ENCODE measurements at regions not wholly inside any gene's neighbourhood (a gene's known extent, or its start where the extent isn't known, plus 50 kb on each side); places are given as distances from the start of the nearest gene placed in this dataset.

- peaks cover 3 to 33% of the 10 kb centered on the region in 2 experiments; a peak in 3 of 5 replicates for H3K27me3 ChIP-seq (ENCODE audit: control insufficient read depth in 1 of 2, insufficient read depth in 2 of 2, low read length in 2 of 2)
- ChIA-PET POLR2A (no interaction called here), CTCF (ENCODE audit: low intra/inter-chr PET ratio, low total read pairs) (no interaction called here)
- H3K27ac ChIP-seq (ENCODE audit: extremely low read length, insufficient read depth, low read length) = no peak overlapping the region
- H3K9me3 ChIP-seq (ENCODE audit: low read length) = no peaks in the 10 kb centered on the region
- BruUV-seq (replicated peaks) = no TSS peak
- no peak overlapping the region for H3K4me2 ChIP-seq (ENCODE audit: low read depth, low read length)
- TF ChIP-seq ZSCAN5A (CRISPR knock-in tag; IDR thresholded peaks at IDR 0.05; ENCODE audit: borderline replicate concordance) (no peak), TBX3 (IDR thresholded peaks at IDR 0.05; ENCODE audit: borderline replicate concordance) (no peak), RNF2 (conservative IDR thresholded peaks at IDR 0.05; ENCODE audit: low read depth) (no peak), JUNB (CRISPR knock-in tag; IDR thresholded peaks at IDR 0.05; ENCODE audit: borderline replicate concordance) (no peak)
- TF ChIP-seq, protein P1, sequence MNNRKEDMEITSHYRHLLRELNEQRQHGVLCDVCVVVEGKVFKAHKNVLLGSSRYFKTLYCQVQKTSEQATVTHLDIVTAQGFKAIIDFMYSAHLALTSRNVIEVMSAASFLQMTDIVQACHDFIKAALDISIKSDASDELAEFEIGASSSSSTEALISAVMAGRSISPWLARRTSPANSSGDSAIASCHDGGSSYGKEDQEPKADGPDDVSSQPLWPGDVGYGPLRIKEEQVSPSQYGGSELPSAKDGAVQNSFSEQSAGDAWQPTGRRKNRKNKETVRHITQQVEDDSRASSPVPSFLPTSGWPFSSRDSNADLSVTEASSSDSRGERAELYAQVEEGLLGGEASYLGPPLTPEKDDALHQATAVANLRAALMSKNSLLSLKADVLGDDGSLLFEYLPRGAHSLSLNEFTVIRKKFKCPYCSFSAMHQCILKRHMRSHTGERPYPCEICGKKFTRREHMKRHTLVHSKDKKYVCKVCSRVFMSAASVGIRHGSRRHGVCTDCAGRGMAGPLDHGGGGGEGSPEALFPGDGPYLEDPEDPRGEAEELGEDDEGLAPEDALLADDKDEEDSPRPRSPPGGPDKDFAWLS (CRISPR knock-in tag; IDR thresholded peaks at IDR 0.05; ENCODE audit: borderline replicate concordance) = no peak
- H3K4me3 ChIP-seq (replicated peaks in 1 of 3; ENCODE audit: insufficient read depth in 1 of 3, low read depth in 2 of 3, low read length in 3 of 3) = no peak overlapping the region
- H3K79me2 ChIP-seq (ENCODE audit: insufficient read depth, low read length) = no peaks in the 10 kb centered on the region
- intact Hi-C loops (cut with micrococcal nuclease; ENCODE audit: unreplicated experiment) = no loop called here
- H3K9ac ChIP-seq (ENCODE audit: insufficient read depth, low read depth, low read length) = no peak overlapping the region
- H3K36me3 ChIP-seq (replicated peaks in 1 of 2; ENCODE audit: control insufficient read depth in 1 of 2, insufficient read depth in 2 of 2, low read length in 2 of 2) = no peaks in the 10 kb centered on the region
- WGBS (ENCODE audit: low lambda C conversion rate) = 16% methylated on average over 3 of the region's 3 CpGs
- H2AFZ ChIP-seq (ENCODE audit: low read length) = no peak overlapping the region
- H4K20me1 ChIP-seq (ENCODE audit: insufficient read depth, low read length) = no peaks in the 10 kb centered on the region
- no peak for FAIRE-seq
- no peak for ATAC-seq
- no peaks in the 10 kb centered on the region for H3K4me1 ChIP-seq (ENCODE audit: insufficient read depth, low read length)
- DNase-seq (ENCODE audit: low spot score) = no peak
- in situ Hi-C loops (cut with HindIII; ENCODE audit: extremely low pct_ligation_motif_present, low pct_unique_long_range_greater_than_20kb) = no loop called here
Measured at GRCh38 chr6:165998072-165998471, 169.6 kb downstream of the TBXT start.

GRCh38 chr6:165991341-165991740, 176.3 kb downstream of the TBXT start:
- ChIA-PET CTCF (ENCODE audit: low intra/inter-chr PET ratio, low total read pairs) (no interaction called here), POLR2A (no interaction called here)
- no peak overlapping the region for H3K4me3 ChIP-seq (replicated peaks in 1 of 3; ENCODE audit: insufficient read depth in 1 of 3, low read depth in 2 of 3, low read length in 3 of 3)
- WGBS (ENCODE audit: low lambda C conversion rate) = 5% methylated on average over 14 of the region's 14 CpGs
- in situ Hi-C loops (cut with HindIII; ENCODE audit: extremely low pct_ligation_motif_present, low pct_unique_long_range_greater_than_20kb) (no loop called here), intact Hi-C loops (cut with micrococcal nuclease; ENCODE audit: unreplicated experiment) (no loop called here)
- no peaks in the 10 kb centered on the region for H4K20me1 ChIP-seq (ENCODE audit: insufficient read depth, low read length)
- no peaks in the 10 kb centered on the region for H3K79me2 ChIP-seq (ENCODE audit: insufficient read depth, low read length)
- H2AFZ ChIP-seq (ENCODE audit: low read length) = no peak overlapping the region
- no peaks in the 10 kb centered on the region for H3K36me3 ChIP-seq (replicated peaks in 1 of 2; ENCODE audit: control insufficient read depth in 1 of 2, insufficient read depth in 2 of 2, low read length in 2 of 2)
- ATAC-seq (no peak), DNase-seq (ENCODE audit: low spot score) (no peak), FAIRE-seq (no peak)
- no peak overlapping the region for H3K4me2 ChIP-seq (ENCODE audit: low read depth, low read length)
- H3K9me3 ChIP-seq (ENCODE audit: low read length) = no peaks in the 10 kb centered on the region
- H3K27me3 ChIP-seq (ENCODE audit: control insufficient read depth in 1 of 2, insufficient read depth in 2 of 2, low read length in 2 of 2) = peaks cover 4 to 28% of the 10 kb centered on the region in 2 experiments; a peak in 4 of 5 replicates
- H3K9ac ChIP-seq (ENCODE audit: insufficient read depth, low read depth, low read length) = no peak overlapping the region
- H3K27ac ChIP-seq (ENCODE audit: extremely low read length, insufficient read depth, low read length) = no peak overlapping the region
- no peaks in the 10 kb centered on the region for H3K4me1 ChIP-seq (ENCODE audit: insufficient read depth, low read length)
- no TSS peak for BruUV-seq (replicated peaks)
- TF ChIP-seq THAP9 (CRISPR knock-in tag; IDR thresholded peaks at IDR 0.05; ENCODE audit: borderline replicate concordance) (no peak), ATF3 (CRISPR knock-in tag; IDR thresholded peaks at IDR 0.05) (no peak), CHD2 (IDR thresholded peaks at IDR 0.05; ENCODE audit: low read depth, low read length) (no peak), RAD21 (CRISPR knock-in tag; IDR thresholded peaks at IDR 0.05) (no peak), NFE2 (CRISPR knock-in tag; IDR thresholded peaks at IDR 0.05) (no peak), ZNF75D (CRISPR knock-in tag; IDR thresholded peaks at IDR 0.05; ENCODE audit: borderline replicate concordance) (no peak), ZNF33B (CRISPR knock-in tag; IDR thresholded peaks at IDR 0.05) (no peak), ATF1 (CRISPR knock-in tag; IDR thresholded peaks at IDR 0.05) (no peak)
